SJSA1 (cell line): ENCODE measurements at regions not wholly inside any gene's neighbourhood (a gene's known extent, or its start where the extent isn't known, plus 50 kb on each side); places are given as distances from the start of the nearest gene placed in this dataset.
"Not testable (repeated sequence)": the region's sequence is repeated elsewhere in the genome, so short reads cannot be mapped to it uniquely, and the experiment has no call there.

ENCODE experiments used
- DNase-seq, 2 experiments: peaks; one replicate each; pipeline ENCODE4 v3.0.0-alpha.2; 2015 to 2020; ENCODE audit warnings: low spot score in 2 of 2, low read depth in 1 of 2
- H3K27ac ChIP-seq: fragments of 250-450 bp; sonication (Bioruptor Pico); 2 replicates; pipeline ENCODE4 v1.5.1; 2020; ENCODE audit warnings: mild to moderate bottlenecking, moderate library complexity
- H3K27me3 ChIP-seq: fragments of 250-450 bp; sonication (Bioruptor Pico); replicated peaks from 2 replicates; pipeline ENCODE4 v1.5.1; 2020; ENCODE audit warnings: mild to moderate bottlenecking, moderate library complexity
- H3K36me3 ChIP-seq: fragments of 250-450 bp; sonication (Bioruptor Pico); 2 replicates; pipeline ENCODE4 v1.5.1; 2020; ENCODE audit warnings: mild to moderate bottlenecking
- H3K4me1 ChIP-seq: fragments of 250-450 bp; sonication (Bioruptor Pico); replicated peaks from 2 replicates; pipeline ENCODE4 v1.6.1; 2021; ENCODE audit warnings: mild to moderate bottlenecking
- H3K4me3 ChIP-seq: fragments of 250-450 bp; sonication (Bioruptor Pico); 2 replicates; pipeline ENCODE4 v1.5.1; 2020; ENCODE audit warnings: mild to moderate bottlenecking
- H3K9me3 ChIP-seq: fragments of 250-450 bp; sonication (Bioruptor Pico); replicated peaks from 2 replicates; pipeline ENCODE4 v1.5.1; 2020; ENCODE audit warnings: mild to moderate bottlenecking

GRCh38 chr2:64922482-64923384 is 66.5 kb upstream of the SLC1A4 start:
- H3K4me1 ChIP-seq, result no peaks in the 10 kb centered on the region
- no peak overlapping the region for H3K27ac ChIP-seq
- no peaks in the 10 kb centered on the region; the same call in 1 of the 2 replicates for H3K9me3 ChIP-seq
- no peaks in the 10 kb centered on the region for H3K27me3 ChIP-seq
- H3K36me3 ChIP-seq, result no peaks in the 10 kb centered on the region
- H3K4me3 ChIP-seq, result no peak overlapping the region
- no peak for DNase-seq

GRCh38 chr2:64923385-64923710 is 65.9 kb upstream of the SLC1A4 start:
- Histone ChIP-seq H3K27me3 (no peaks in the 10 kb centered on the region), H3K4me1 (no peaks in the 10 kb centered on the region), H3K4me3 (no peak overlapping the region), H3K36me3 (no peaks in the 10 kb centered on the region), H3K9me3 (no peaks in the 10 kb centered on the region; the same call in 1 of the 2 replicates), H3K27ac (no peak overlapping the region)
- DNase-seq, result no peak

- Histone ChIP-seq H3K4me3 (no peak overlapping the region), H3K36me3 (no peaks in the 10 kb centered on the region), H3K9me3 (no peaks in the 10 kb centered on the region), H3K4me1 (no peaks in the 10 kb centered on the region), H3K27ac (no peak overlapping the region), H3K27me3 (no peaks in the 10 kb centered on the region)
- no peak for DNase-seq
These were observed 64.8 kb upstream of the SLC1A4 start for GRCh38 chr2:64924170-64924934.

DNA sequence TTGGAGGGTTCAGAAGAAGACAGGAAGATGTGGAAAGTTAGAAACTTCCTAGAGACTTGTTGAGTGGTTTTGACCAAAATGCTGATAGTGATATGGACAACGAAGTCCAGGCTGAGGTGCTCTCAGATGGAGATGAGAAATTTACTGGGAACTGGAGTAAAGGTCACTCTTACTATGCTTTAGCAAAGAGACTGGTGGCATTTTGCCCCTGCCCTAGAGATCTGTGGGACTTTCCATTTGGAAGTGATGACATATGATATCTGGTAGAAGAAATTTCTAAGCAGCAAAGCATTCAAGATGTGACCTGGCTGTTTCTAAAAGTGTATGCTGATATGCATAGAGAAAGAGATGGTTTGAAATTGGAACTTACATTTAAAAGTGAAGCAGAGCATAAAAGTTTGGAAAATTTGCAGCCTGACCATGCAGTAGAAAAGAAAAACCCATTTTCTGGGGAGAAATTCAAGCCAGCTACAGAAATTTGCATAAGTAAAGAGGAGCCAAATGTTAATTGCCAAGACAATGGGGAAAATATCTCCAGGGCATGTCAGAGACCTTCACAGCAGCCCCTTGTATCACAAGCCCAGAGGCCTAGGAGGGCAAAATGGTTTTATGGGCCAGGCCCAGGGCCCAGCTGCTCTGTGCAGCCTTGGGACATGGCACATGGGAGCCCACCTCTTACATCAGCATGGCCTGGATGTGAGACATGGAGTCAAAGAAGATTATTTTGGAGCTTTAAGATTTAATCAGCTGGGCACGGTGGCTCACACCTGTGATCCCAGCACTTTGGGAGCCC is 63.1 kb upstream of the SLC1A4 start:
- H3K4me1 ChIP-seq, H3K4me3 ChIP-seq, H3K27ac ChIP-seq, H3K36me3 ChIP-seq, H3K27me3 ChIP-seq, DNase-seq, H3K9me3 ChIP-seq: not testable (repeated sequence)

GRCh38 chr2:64928813-64929212 is 60.4 kb upstream of the SLC1A4 start:
- Histone ChIP-seq H3K9me3 (no peaks in the 10 kb centered on the region), H3K4me1 (no peaks in the 10 kb centered on the region), H3K36me3 (no peaks in the 10 kb centered on the region), H3K4me3 (no peak overlapping the region), H3K27me3 (0 out of 2 replicates have a peak, but pooled peaks cover 3% of the 10 kb centered on the region), H3K27ac (no peak overlapping the region)
- DNase-seq, result no peak

DNA sequence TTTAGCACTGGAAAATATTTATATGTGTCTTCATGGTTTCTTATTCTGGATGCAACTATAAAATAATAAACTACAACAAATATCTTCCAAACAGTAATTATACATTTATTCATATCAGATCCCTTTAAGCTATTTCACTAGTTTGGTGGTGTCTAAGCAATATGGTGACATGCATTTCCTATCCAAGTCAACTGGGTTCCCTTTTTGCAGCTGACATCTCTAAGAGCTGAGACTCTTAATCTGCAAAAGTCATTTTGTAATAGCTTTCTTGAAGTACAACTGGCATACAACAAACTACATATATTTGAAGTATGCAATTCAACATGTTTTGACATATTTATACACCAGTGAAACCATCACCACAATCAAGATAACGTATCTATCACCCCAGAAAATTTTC is 59.9 kb upstream of the SLC1A4 start:
- no peak overlapping the region for H3K4me3 ChIP-seq
- no peak overlapping the region for H3K27ac ChIP-seq
- 0 out of 2 replicates have a peak, but pooled peaks cover 3% of the 10 kb centered on the region for H3K27me3 ChIP-seq
- DNase-seq, result no peak
- no peaks in the 10 kb centered on the region for H3K9me3 ChIP-seq
- no peaks in the 10 kb centered on the region for H3K36me3 ChIP-seq
- H3K4me1 ChIP-seq, result no peaks in the 10 kb centered on the region

DNA sequence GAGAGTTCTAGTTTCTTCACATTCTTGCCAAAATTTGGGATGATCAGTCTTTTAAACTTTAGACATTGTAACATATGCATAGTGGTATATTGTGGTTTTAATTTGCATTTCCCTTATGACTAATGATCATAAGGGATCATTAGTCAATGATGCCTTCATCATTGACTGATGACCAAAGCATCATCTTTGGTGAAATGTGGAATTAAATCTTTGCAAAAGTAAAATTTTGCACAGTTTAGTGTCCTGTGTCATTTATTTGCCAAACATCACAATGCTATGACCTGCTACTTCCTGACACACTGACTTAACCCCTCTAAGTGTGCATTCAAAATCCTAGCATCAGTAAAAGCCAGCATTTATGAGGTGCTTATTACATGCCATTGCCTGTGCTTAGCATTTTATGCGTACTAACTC is 58.9 kb upstream of the SLC1A4 start:
- Histone ChIP-seq H3K27ac (no peak overlapping the region), H3K36me3 (no peaks in the 10 kb centered on the region), H3K4me1 (no peaks in the 10 kb centered on the region), H3K9me3 (no peaks in the 10 kb centered on the region), H3K4me3 (no peak overlapping the region), H3K27me3 (0 out of 2 replicates have a peak, but pooled peaks cover 3% of the 10 kb centered on the region)
- no peak for DNase-seq

GRCh38 chr2:64931246-64932115 is 57.7 kb upstream of the SLC1A4 start:
- Histone ChIP-seq H3K4me1 (no peaks in the 10 kb centered on the region), H3K36me3 (no peaks in the 10 kb centered on the region), H3K4me3 (no peak overlapping the region), H3K27me3 (0 out of 2 replicates have a peak, but pooled peaks cover 3% of the 10 kb centered on the region), H3K9me3 (no peaks in the 10 kb centered on the region), H3K27ac (no peak overlapping the region)
- no peak for DNase-seq

DNA sequence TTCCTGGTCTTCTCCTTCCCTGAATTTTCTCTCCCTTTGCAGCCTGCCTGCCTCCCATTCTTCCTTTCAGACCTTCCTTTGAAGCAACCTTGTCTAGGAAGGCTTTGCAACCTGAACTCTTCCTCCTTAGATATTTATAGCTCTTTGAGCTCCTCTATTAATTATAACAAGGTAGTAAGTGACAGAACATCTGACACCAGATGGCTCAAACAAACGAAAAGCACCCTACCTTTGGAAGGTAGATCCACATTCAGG is 57.2 kb upstream of the SLC1A4 start:
- Histone ChIP-seq H3K9me3 (no peaks in the 10 kb centered on the region), H3K27me3 (0 out of 2 replicates have a peak, but pooled peaks cover 3% of the 10 kb centered on the region), H3K4me1 (no peaks in the 10 kb centered on the region), H3K36me3 (no peaks in the 10 kb centered on the region), H3K27ac (no peak overlapping the region), H3K4me3 (no peak overlapping the region)
- no peak for DNase-seq

GRCh38 chr2:64932371-64933216 is 56.6 kb upstream of the SLC1A4 start:
- Histone ChIP-seq H3K9me3 (no peaks in the 10 kb centered on the region), H3K4me1 (no peaks in the 10 kb centered on the region), H3K27ac (no peak overlapping the region), H3K36me3 (no peaks in the 10 kb centered on the region), H3K27me3 (0 out of 2 replicates have a peak, but pooled peaks cover 3% of the 10 kb centered on the region), H3K4me3 (no peak overlapping the region)
- DNase-seq, result no peak

- no peak overlapping the region for H3K27ac ChIP-seq
- no peaks in the 10 kb centered on the region for H3K4me1 ChIP-seq
- H3K4me3 ChIP-seq, result no peak overlapping the region
- no peak for DNase-seq
- H3K9me3 ChIP-seq, result no peaks in the 10 kb centered on the region
- H3K27me3 ChIP-seq, result 0 out of 2 replicates have a peak, but pooled peaks cover 3% of the 10 kb centered on the region
- H3K36me3 ChIP-seq, result no peaks in the 10 kb centered on the region
These were observed 54.7 kb upstream of the SLC1A4 start for GRCh38 chr2:64934530-64934929.

DNA sequence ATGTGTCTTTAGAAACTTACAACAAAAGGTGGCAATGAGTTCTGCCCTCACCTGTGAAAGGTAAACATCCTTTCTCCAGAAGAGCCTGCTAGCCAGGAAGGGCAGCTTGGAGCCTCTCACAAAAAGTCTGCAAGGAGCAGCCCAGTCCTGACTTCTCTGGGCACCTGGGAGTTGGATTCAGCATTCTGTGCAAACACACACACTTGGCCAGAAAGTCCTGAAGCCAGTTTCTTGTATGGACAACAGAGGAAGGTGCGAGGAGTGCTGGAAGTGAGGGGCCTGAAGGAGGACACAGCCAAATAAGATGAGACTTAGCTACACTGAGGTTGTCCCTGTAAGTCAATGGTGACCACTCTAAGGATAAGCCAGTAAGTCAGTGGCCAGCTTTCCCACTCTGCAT is 52.4 kb upstream of the SLC1A4 start:
- H3K27me3 ChIP-seq, result 0 out of 2 replicates have a peak, but pooled peaks cover 3% of the 10 kb centered on the region

More for the DNA sequence above, 52.4 kb upstream of the SLC1A4 start:
- H3K9me3 ChIP-seq, result no peaks in the 10 kb centered on the region
- no peaks in the 10 kb centered on the region for H3K4me1 ChIP-seq
- no peak for DNase-seq
- no peak overlapping the region for H3K4me3 ChIP-seq
- H3K36me3 ChIP-seq, result no peaks in the 10 kb centered on the region
- H3K27ac ChIP-seq, result no peak overlapping the region
